Activated naive CD8-positive, alpha-beta T cell treated with anti-CD3 and anti-CD28 coated beads, Interleukin-2, amount 10 ng/mL, durations not matched to agents 7 days and 5 days (primary cell): ENCODE measurements at regions not wholly inside any gene's neighbourhood (a gene's known extent, or its start where the extent isn't known, plus 50 kb on each side); places are given as distances from the start of the nearest gene placed in this dataset.

Experiments used
- ATAC-seq: fragments of 150-1000 bp; cut with Tn5 transposase; one replicate; pipeline ENCODE4 v1.10.0; 2021; ENCODE audit warnings: low read depth, moderate library complexity
- POLR2A ChIA-PET: fragments of 350-600 bp; sonication (Branson Sonifier 250); formaldehyde crosslinking; loops from one replicate; lab custom pipeline; 2021; ENCODE audit warnings: antibody characterized with exemption; lab: Charles Lee
- DNase-seq: peaks from one replicate; pipeline ENCODE4 v3.0.0; 2021
- H3K27ac Mint-ChIP-seq: one replicate; pipeline ENCODE4 v1.8.0; 2022; ENCODE audit warnings: mild to moderate bottlenecking, mixed read lengths
- H3K27me3 Mint-ChIP-seq: one replicate; pipeline ENCODE4 v1.8.0; 2022; ENCODE audit warnings: mild to moderate bottlenecking, moderate library complexity, mixed read lengths
- H3K36me3 Mint-ChIP-seq: one replicate; pipeline ENCODE4 v1.8.0; 2021; ENCODE audit warnings: mild to moderate bottlenecking, mixed read lengths
- H3K4me1 Mint-ChIP-seq: one replicate; pipeline ENCODE4 v1.8.0; 2021; ENCODE audit warnings: mixed read lengths
- H3K4me3 Mint-ChIP-seq: one replicate; pipeline ENCODE4 v1.8.0; 2022; ENCODE audit warnings: mild to moderate bottlenecking, moderate library complexity, mixed read lengths
- H3K9me3 Mint-ChIP-seq: one replicate; pipeline ENCODE4 v1.8.0; 2021; ENCODE audit warnings: mixed read lengths

DNA sequence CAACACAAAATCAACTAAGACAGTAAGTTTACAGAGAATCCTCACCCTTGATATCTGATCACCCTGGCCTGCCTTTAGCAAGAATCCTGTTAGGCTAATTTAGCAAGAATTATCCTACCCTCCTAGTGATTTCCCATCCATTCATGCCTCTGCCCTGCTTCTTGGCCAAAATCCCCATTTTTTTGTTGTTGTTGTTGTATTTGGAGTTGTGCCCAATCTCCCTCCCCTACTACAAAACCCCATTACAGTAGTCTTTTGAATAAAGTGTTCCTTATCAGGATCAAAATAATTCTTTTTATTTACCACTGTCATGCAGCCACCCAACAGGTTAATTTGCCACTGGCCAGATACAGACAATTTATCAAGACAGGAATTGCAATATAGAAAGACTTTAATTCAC is 58.5 kb upstream of the CLINT1 start:
- Mint-ChIP-seq H3K9me3 (no peaks in the 10 kb centered on the region), H3K4me1 (peaks cover 28% of the 10 kb centered on the region)

DNA sequence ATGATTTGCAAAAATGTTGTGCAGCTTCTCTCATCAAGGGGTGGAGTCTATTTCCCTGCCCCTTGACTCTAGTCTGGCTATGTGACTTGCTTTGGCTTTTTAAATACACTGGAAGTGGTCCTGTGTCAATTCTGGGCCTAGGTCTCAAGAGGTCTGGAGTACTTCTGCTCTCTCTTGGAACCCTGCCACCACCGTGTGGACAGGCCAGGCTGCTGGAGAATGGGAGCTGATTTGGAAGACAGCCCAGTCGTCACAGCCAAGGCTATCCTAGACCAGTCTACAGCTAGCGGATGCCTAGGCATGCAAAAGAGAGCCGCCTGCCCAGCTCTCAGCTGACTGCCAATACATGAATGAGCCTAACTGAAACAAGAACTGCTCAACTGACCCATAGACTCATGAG is 56.7 kb upstream of the CLINT1 start:
- ATAC-seq (no peak), DNase-seq (no peak)
- Mint-ChIP-seq H3K4me1 (peaks cover 28% of the 10 kb centered on the region), H3K36me3 (no peaks in the 10 kb centered on the region), H3K27me3 (peaks cover 2% of the 10 kb centered on the region), H3K9me3 (no peaks in the 10 kb centered on the region), H3K27ac (no peak overlapping the region), H3K4me3 (no peak overlapping the region)
- POLR2A ChIA-PET, result no interaction called here

More for the DNA sequence above, 58.5 kb upstream of the CLINT1 start:
- H3K36me3 Mint-ChIP-seq, result no peaks in the 10 kb centered on the region
- POLR2A ChIA-PET, result no interaction called here
- H3K27ac Mint-ChIP-seq, result no peak overlapping the region
- H3K4me3 Mint-ChIP-seq, result no peak overlapping the region
- DNase-seq (no peak), ATAC-seq (no peak)
- H3K27me3 Mint-ChIP-seq, result no peaks in the 10 kb centered on the region

DNA sequence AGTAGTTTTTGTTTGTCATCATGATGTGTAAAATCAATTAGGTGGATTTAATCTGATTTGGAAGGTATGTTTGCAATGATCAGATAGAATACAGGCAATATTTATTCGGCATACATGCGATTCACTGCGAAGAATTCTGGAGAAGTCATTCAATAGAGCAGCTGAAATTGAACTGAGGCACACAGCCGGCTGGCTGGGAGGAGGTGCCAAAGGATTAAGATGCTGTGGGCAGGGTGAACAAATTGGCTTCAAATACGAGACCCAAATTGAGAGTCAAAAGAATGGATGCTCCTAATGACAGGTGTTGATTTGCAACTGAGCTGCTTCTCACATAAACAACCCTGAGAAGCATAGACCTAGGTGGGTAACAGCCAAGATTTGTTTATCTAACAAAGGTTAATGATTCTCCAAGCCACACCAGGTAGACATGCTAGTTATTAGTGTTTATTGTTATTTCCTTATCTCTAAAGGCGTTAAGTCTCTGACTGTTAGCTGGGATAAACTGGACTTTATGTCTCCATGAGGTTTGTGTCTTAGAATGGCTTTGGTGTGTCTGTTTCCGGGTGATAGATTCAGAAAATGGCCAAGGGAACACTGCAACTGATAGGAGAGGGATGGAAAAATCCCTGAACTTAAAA is 55.3 kb upstream of the CLINT1 start:
- Mint-ChIP-seq H3K4me3 (no peak overlapping the region), H3K27ac (no peak overlapping the region), H3K36me3 (no peaks in the 10 kb centered on the region), H3K4me1 (peaks cover 19% of the 10 kb centered on the region), H3K27me3 (peaks cover 5% of the 10 kb centered on the region), H3K9me3 (no peaks in the 10 kb centered on the region)
- ATAC-seq, result no peak
- no peak for DNase-seq
- POLR2A ChIA-PET, result no interaction called here

DNA sequence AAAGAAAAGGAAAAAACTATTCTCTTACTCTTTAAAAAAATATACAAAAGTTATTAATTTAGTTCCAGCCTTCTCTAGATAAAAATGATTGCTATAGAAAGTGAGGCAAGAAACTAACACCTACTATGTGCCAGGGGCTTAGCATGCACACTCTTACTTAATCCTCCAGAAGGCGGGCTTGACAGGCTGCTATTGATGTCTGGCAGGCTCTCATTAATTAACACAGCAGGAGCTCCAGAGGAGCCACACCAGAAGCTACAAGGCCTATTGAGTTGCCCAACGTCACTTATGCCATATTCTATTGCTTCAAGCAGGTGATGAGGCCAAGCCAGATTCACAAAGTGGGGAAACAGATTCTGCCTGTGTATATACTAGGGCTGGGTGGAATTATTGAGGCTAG is 54.6 kb upstream of the CLINT1 start:
- Mint-ChIP-seq H3K36me3 (no peaks in the 10 kb centered on the region), H3K27ac (no peak overlapping the region), H3K4me1 (peaks cover 12% of the 10 kb centered on the region), H3K27me3 (peaks cover 5% of the 10 kb centered on the region), H3K4me3 (no peak overlapping the region), H3K9me3 (no peaks in the 10 kb centered on the region)
- ATAC-seq (no peak), DNase-seq (no peak)
- POLR2A ChIA-PET, result no interaction called here

DNA sequence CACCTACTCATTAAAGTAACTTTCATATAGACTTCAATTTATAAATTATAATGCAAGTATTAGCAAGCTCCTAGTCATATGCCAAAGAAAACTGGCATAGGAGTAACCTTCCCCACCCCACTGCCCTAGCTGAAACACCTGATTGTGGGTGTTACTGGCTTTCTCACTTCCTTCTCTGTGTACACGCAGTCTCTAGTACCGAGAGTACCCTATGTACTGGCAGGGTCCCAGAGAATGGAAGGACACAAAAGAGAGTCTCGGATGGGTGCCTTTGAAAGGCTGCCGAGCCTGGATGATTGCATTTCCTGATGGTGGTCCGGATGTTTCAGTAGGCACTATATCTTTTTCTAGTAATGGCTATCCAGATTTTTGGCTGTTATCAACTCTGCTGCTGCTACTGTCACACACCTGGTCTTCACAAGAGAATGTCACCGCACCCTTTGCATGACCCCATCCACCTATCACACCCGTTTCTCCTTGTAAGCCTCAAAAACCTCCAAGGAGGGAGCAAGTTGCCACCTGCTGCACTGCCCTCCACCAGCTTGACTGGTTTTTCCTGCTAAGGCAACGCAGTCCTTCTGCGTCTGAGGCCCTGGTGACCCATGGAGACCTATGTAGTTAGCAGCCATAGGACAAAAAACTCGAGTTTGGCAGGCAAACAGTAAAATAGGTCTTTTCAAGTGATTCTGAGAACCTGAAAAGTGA is 53.8 kb upstream of the CLINT1 start:
- no peak overlapping the region for H3K27ac Mint-ChIP-seq
- H3K36me3 Mint-ChIP-seq, result no peaks in the 10 kb centered on the region
- peaks cover 8% of the 10 kb centered on the region for H3K27me3 Mint-ChIP-seq
- no peak for ATAC-seq
- no peak overlapping the region for H3K4me3 Mint-ChIP-seq
- DNase-seq, result no peak
- POLR2A ChIA-PET, result no interaction called here
- H3K9me3 Mint-ChIP-seq, result no peaks in the 10 kb centered on the region
- peaks cover 4% of the 10 kb centered on the region for H3K4me1 Mint-ChIP-seq

DNA sequence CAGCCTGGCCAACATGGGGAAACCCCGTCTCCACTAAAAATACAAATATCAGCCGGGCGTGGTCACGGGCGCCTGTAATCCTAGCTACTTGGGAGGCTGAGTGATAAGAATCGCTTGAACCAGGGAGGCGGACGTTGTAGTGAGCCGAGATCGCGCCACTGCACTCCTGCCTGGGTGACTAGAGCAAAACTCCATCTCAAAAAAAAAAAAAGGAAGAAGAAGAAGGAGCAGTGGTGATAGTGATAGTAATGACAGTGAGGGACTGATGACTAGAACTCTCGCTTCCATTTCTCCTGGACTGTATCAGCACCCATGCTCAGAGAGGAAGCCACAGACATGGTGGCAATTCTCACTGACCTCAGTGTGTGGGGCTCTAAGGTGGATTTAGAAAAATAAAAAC is 52.6 kb upstream of the CLINT1 start:
- Mint-ChIP-seq H3K4me1 (no peaks in the 10 kb centered on the region), H3K9me3 (no peaks in the 10 kb centered on the region), H3K36me3 (no peaks in the 10 kb centered on the region), H3K27ac (no peak overlapping the region), H3K4me3 (no peak overlapping the region), H3K27me3 (peaks cover 9% of the 10 kb centered on the region)
- POLR2A ChIA-PET, result no interaction called here
- DNase-seq (no peak), ATAC-seq (no peak)
